GM10266 (cell line): ENCODE measurements at regions not wholly inside any gene's neighbourhood (a gene's known extent, or its start where the extent isn't known, plus 50 kb on each side); places are given as distances from the start of the nearest gene placed in this dataset.
"Not testable (repeated sequence)": the region's sequence is repeated elsewhere in the genome, so short reads cannot be mapped to it uniquely, and the experiment has no call there.

Source experiments
- DNase-seq: peaks from one replicate; pipeline ENCODE4 v3.0.0; 2012; ENCODE audit errors: extremely low spot score
- CTCF ChIP-seq: IDR thresholded peaks from 2 replicates; pipeline ENCODE4 v1.5.1; 2012; ENCODE audit warnings: mild to moderate bottlenecking, low read depth; ENCODE audit not compliant: control insufficient read depth, insufficient read depth; ENCODE audit errors: missing control alignments

GRCh38 chr10:29378106-29378505, 89.2 kb downstream of the LYZL1 start:
- TF ChIP-seq CTCF: no peak
- DNase-seq: no peak

- no peak for DNase-seq
- TF ChIP-seq CTCF: no peak
These were observed 90.3 kb downstream of the LYZL1 start for GRCh38 chr10:29379208-29379607.

- not testable (repeated sequence) for DNase-seq
These were observed 91.1 kb downstream of the LYZL1 start for GRCh38 chr10:29379777-29380598.

GRCh38 chr10:29380599-29381511, 92.0 kb downstream of the LYZL1 start:
- DNase-seq: not testable (repeated sequence)

GRCh38 chr10:29386342-29386999, 97.6 kb downstream of the LYZL1 start:
- peak; percentile 71 for TF ChIP-seq CTCF
- DNase-seq: no peak

- DNase-seq: no peak
- TF ChIP-seq CTCF: no peak
These were observed 98.4 kb downstream of the LYZL1 start for GRCh38 chr10:29387269-29387668.

- DNase-seq: not testable (repeated sequence)
These were observed 99.2 kb downstream of the LYZL1 start for GRCh38 chr10:29388112-29388511.

GRCh38 chr10:29389493-29389892, 100.6 kb downstream of the LYZL1 start:
- no peak for DNase-seq
- no peak for TF ChIP-seq CTCF
